ENCODE measurements at regions not wholly inside any gene's neighbourhood (a gene's known extent, or its start where the extent isn't known, plus 50 kb on each side); places are given as distances from the start of the nearest gene placed in this dataset. TPM values are rescaled to one million over a fixed set of nuclear protein-coding genes. Genes with fewer than 3 reads are reported as not detected.
"Not testable (repeated sequence)": the region's sequence is repeated elsewhere in the genome, so short reads cannot be mapped to it uniquely, and the experiment has no call there.

DNA sequence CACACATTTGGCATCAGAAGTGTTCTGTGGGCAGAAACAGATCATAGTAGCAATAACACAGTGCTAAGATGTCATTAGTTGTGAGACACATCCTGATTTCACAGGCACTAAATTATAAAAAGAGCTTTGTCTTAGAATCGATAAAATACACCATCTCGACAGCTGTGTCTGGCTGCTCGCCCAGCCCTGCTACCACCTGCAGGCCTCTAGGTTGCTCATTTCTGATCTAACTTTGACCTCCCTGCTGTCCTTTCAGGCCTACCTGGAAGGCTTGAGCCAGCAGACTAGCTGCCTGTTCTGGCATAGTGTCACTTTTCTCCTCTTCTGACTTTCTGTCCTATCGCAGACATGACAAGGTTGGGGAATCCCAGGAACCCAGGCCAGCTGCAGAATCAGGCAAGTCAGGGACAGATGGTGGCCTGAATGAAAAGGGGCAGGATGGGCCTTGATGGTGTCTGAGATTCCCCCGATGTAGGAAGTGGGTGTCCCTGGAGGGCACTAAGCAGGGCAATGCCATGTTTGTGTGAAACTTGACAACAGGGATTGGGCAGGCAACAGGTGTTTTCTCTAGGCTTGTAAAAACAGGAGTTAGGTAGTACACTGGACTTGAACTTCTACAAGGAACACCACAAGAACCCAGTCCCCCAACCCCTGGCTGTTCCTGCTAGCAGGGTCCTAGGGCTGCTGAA is 66.6 kb upstream of the RHOU start:
- Histone ChIP-seq H3K27me3 (ENCODE audit: control insufficient read depth in 3 of 3, insufficient read depth in 3 of 3, low read length in 3 of 3) (no peaks in the 10 kb centered on the region), H3K36me3 (ENCODE audit: control insufficient read depth in 3 of 3, insufficient read depth in 3 of 3, low read length in 3 of 3) (no peaks in the 10 kb centered on the region), H3K4me1 (ENCODE audit: control insufficient read depth in 3 of 3, insufficient read depth in 3 of 3, low read length in 3 of 3) (no peaks in the 10 kb centered on the region), H3K9me3 (ENCODE audit: control insufficient read depth in 3 of 3, low read length in 3 of 3) (no peaks in the 10 kb centered on the region), H3K27ac (ENCODE audit: low read depth, low read length) (no peak overlapping the region), H3K4me3 (ENCODE audit: low read length in 3 of 3) (no peak overlapping the region), H3K9ac (ENCODE audit: low read depth in 1 of 3, low read length in 3 of 3) (no peak overlapping the region)

DNA sequence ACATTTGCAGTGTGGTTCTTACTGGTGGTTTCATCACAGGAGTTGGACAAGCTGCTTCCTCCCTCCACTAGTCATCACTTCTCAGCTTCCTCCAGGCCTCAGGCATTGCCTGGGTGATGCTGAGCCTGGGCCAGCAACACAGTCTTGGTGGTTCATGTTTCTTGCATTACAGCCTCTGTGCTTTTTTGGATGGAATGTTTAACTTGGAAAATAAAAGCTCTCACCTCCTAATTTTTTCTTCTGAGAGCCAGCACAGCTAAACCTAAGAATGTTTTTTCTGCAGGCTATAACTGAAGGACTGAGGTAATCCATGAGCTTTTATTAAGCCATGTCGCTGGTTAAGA is 66.1 kb upstream of the RHOU start:
- no peak overlapping the region for H3K27ac ChIP-seq (ENCODE audit: low read depth, low read length)
- no peaks in the 10 kb centered on the region for H3K9me3 ChIP-seq (ENCODE audit: control insufficient read depth in 3 of 3, low read length in 3 of 3)
- no peaks in the 10 kb centered on the region for H3K36me3 ChIP-seq (ENCODE audit: control insufficient read depth in 3 of 3, insufficient read depth in 3 of 3, low read length in 3 of 3)
- H3K9ac ChIP-seq (ENCODE audit: low read depth in 1 of 3, low read length in 3 of 3), result no peak overlapping the region
- H3K4me3 ChIP-seq (ENCODE audit: low read length in 3 of 3), result no peak overlapping the region
- no peaks in the 10 kb centered on the region for H3K27me3 ChIP-seq (ENCODE audit: control insufficient read depth in 3 of 3, insufficient read depth in 3 of 3, low read length in 3 of 3)
- no peaks in the 10 kb centered on the region for H3K4me1 ChIP-seq (ENCODE audit: control insufficient read depth in 3 of 3, insufficient read depth in 3 of 3, low read length in 3 of 3)

DNA sequence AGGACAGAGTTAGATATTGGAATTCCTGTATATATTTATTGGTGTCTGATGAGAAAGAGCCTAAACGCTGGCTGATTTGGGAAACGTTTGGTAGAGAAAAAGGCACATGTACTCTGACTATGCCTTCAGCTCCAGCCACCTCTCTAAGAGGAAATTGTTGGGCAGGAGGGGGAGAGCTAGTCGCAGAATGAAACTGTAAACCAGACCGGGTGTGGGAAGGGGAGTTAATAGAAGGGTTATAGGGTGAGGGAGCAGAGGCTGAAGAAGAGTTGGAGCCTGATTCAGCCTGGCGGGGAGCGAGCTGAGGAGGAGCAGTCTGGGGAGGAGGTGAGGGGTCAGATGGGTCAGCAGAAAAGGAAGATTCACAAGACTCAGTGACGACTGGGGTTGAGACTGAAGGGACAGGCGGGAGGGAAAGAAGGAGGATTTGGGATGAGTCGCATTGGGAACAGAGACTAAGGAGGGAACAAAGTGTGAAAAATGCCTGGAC is 54.2 kb upstream of the RHOU start:
- H3K4me1 ChIP-seq (ENCODE audit: control insufficient read depth in 3 of 3, insufficient read depth in 3 of 3, low read length in 3 of 3); H3K27me3 ChIP-seq (ENCODE audit: control insufficient read depth in 3 of 3, insufficient read depth in 3 of 3, low read length in 3 of 3); H3K9me3 ChIP-seq (ENCODE audit: control insufficient read depth in 3 of 3, low read length in 3 of 3); H3K4me3 ChIP-seq (ENCODE audit: low read length in 3 of 3); H3K36me3 ChIP-seq (ENCODE audit: control insufficient read depth in 3 of 3, insufficient read depth in 3 of 3, low read length in 3 of 3); H3K9ac ChIP-seq (ENCODE audit: low read depth in 1 of 3, low read length in 3 of 3); H3K27ac ChIP-seq (ENCODE audit: low read depth, low read length): not testable (repeated sequence)

DNA sequence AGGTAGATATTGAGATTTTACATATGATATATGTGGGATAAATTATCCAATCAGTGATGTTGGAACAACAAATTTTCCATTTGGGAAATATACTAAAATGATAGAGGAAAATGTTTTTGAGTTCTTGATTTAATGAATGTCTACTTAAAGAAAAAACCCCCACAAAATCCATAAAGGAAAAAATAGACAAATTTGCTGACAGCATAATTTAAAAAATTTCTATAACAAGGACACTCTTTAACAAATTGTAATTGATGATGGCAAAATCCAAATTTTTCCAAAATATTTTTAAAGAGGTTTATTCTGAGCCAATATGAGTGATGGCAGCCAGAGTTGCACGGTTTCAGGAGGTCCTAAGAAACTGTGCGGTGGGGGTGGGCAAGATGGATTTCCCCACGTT is 51.9 kb upstream of the RHOU start:
- Histone ChIP-seq H3K4me3 (ENCODE audit: low read length in 3 of 3) (no peak overlapping the region), H3K27me3 (ENCODE audit: control insufficient read depth in 3 of 3, insufficient read depth in 3 of 3, low read length in 3 of 3) (peaks cover 5 to 7% (median 6%) of the 10 kb centered on the region in 3 donors), H3K9me3 (ENCODE audit: control insufficient read depth in 3 of 3, low read length in 3 of 3) (no peaks in the 10 kb centered on the region), H3K4me1 (ENCODE audit: control insufficient read depth in 3 of 3, insufficient read depth in 3 of 3, low read length in 3 of 3) (no peaks in the 10 kb centered on the region), H3K9ac (ENCODE audit: low read depth in 1 of 3, low read length in 3 of 3) (no peak overlapping the region), H3K27ac (ENCODE audit: low read depth, low read length) (no peak overlapping the region), H3K36me3 (ENCODE audit: control insufficient read depth in 3 of 3, insufficient read depth in 3 of 3, low read length in 3 of 3) (no peaks in the 10 kb centered on the region)

DNA sequence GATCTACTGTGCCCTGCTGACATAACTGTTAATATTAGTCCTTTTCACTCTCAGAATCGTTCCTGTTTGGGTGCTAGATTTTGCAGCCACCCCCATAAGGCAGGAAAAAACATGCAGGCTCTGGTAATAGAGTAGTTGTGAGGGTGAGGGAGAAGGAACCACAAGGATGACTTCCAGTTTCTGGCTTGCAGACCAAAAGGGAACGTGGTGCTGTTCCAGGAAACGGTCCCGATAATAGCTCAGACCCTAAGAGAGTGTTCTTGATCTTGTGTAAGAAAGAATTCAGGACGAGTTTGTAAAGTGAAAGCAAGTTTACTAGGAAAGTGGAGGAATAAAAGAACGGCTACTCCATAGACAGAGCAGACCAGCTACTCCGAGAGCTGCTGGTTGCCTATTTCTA is 50.7 kb upstream of the RHOU start:
- Histone ChIP-seq H3K9me3 (ENCODE audit: control insufficient read depth in 3 of 3, low read length in 3 of 3) (no peaks in the 10 kb centered on the region), H3K4me3 (ENCODE audit: low read length in 3 of 3) (no peak overlapping the region), H3K4me1 (ENCODE audit: control insufficient read depth in 3 of 3, insufficient read depth in 3 of 3, low read length in 3 of 3) (no peaks in the 10 kb centered on the region), H3K27ac (ENCODE audit: low read depth, low read length) (no peak overlapping the region), H3K27me3 (ENCODE audit: control insufficient read depth in 3 of 3, insufficient read depth in 3 of 3, low read length in 3 of 3) (peaks cover 6 to 7% (median 7%) of the 10 kb centered on the region in 3 donors), H3K9ac (ENCODE audit: low read depth in 1 of 3, low read length in 3 of 3) (no peak overlapping the region), H3K36me3 (ENCODE audit: control insufficient read depth in 3 of 3, insufficient read depth in 3 of 3, low read length in 3 of 3) (no peaks in the 10 kb centered on the region)

DNA sequence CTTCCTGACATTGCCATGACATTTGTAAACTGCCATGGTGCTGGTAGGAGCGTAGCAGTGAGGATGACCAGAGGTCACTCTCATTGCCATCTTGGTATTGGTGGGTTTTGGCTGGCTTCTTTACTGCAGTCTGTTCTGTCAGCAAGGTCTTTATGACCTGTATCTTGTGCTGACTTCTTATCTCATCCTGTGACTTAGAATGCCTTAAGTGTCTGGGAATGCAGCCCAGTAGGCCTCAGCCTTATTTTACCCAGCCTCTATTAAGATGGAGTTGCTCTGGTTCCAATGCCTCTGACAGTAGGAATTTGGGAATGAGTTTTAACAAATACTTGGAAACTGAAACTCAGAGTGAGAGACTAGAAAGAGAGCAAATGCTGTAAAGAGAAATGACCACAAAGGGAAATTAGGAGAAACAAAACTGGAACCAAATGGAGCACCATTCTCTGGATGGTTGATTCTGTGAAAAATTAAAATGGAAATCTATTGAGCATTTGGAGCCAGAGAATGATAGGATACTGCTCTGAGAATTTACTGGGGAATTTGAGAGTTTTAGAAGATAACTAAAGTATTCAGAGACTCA is 50.1 kb upstream of the RHOU start:
- Histone ChIP-seq H3K4me1 (ENCODE audit: control insufficient read depth in 3 of 3, insufficient read depth in 3 of 3, low read length in 3 of 3) (no peaks in the 10 kb centered on the region), H3K27ac (ENCODE audit: low read depth, low read length) (no peak overlapping the region), H3K27me3 (ENCODE audit: control insufficient read depth in 3 of 3, insufficient read depth in 3 of 3, low read length in 3 of 3) (peaks cover 6 to 7% (median 7%) of the 10 kb centered on the region in 3 donors), H3K36me3 (ENCODE audit: control insufficient read depth in 3 of 3, insufficient read depth in 3 of 3, low read length in 3 of 3) (no peaks in the 10 kb centered on the region), H3K9me3 (ENCODE audit: control insufficient read depth in 3 of 3, low read length in 3 of 3) (no peaks in the 10 kb centered on the region), H3K9ac (ENCODE audit: low read depth in 1 of 3, low read length in 3 of 3) (no peak overlapping the region), H3K4me3 (ENCODE audit: low read length in 3 of 3) (no peak overlapping the region)

Small RNA genes lying in the stretch of these regions (small RNA-seq; reads per million reads assigned to genes)
- gene RF00432, result not detected
- not detected for gene RNA5S10
- gene RNA5S11, result not detected
- not detected for gene RNA5S12
- gene RNA5S13, result not detected
- not detected for gene RNA5S14
- not detected for gene RNA5S15
- gene RNA5S16, result not detected
- gene RNA5S17, result not detected
- not detected for gene RNA5S2
- gene RNA5S3, result not detected
- gene RNA5S4, result not detected
- gene RNA5S5, result not detected
- gene RNA5S6, result not detected
- gene RNA5S7, result not detected
- not detected for gene RNA5S8
- gene RNA5S9, result not detected
- not detected for gene RNA5SP18
